Osteocyte (in vitro differentiated cells): ENCODE measurements at regions not wholly inside any gene's neighbourhood (a gene's known extent, or its start where the extent isn't known, plus 50 kb on each side); places are given as distances from the start of the nearest gene placed in this dataset.

Experiments used
- DNase-seq: peaks from one replicate; pipeline ENCODE4 v3.0.0; 2021; ENCODE audit warnings: mixed read lengths; ENCODE audit not compliant: unreplicated experiment; ENCODE audit errors: extremely low spot score
- H3K27ac Mint-ChIP-seq: one replicate; pipeline ENCODE4 v1.8.0; 2021; ENCODE audit warnings: mild to moderate bottlenecking, mixed read lengths; ENCODE audit not compliant: unreplicated experiment
- H3K27me3 Mint-ChIP-seq: one replicate; pipeline ENCODE4 v1.8.0; 2021; ENCODE audit warnings: mixed read lengths; ENCODE audit not compliant: unreplicated experiment
- H3K36me3 Mint-ChIP-seq: one replicate; pipeline ENCODE4 v1.8.0; 2021; ENCODE audit warnings: mixed read lengths; ENCODE audit not compliant: unreplicated experiment
- H3K4me1 Mint-ChIP-seq: one replicate; pipeline ENCODE4 v1.8.0; 2021; ENCODE audit warnings: mixed read lengths; ENCODE audit not compliant: unreplicated experiment
- H3K4me3 Mint-ChIP-seq: one replicate; pipeline ENCODE4 v1.8.0; 2021; ENCODE audit warnings: mild to moderate bottlenecking, moderate library complexity, mixed read lengths; ENCODE audit not compliant: unreplicated experiment
- H3K9me3 Mint-ChIP-seq: one replicate; pipeline ENCODE4 v1.8.0; 2021; ENCODE audit warnings: mixed read lengths; ENCODE audit not compliant: unreplicated experiment
- TF ChIP-seq, protein P1 (sequence below): fragments of 200-600 bp; sonication (generic); IDR thresholded peaks from 2 replicates; pipeline ENCODE4 v1.5.0; 2021; ENCODE audit warnings: antibody characterized with exemption, mild to moderate bottlenecking, moderate library complexity

DNA sequence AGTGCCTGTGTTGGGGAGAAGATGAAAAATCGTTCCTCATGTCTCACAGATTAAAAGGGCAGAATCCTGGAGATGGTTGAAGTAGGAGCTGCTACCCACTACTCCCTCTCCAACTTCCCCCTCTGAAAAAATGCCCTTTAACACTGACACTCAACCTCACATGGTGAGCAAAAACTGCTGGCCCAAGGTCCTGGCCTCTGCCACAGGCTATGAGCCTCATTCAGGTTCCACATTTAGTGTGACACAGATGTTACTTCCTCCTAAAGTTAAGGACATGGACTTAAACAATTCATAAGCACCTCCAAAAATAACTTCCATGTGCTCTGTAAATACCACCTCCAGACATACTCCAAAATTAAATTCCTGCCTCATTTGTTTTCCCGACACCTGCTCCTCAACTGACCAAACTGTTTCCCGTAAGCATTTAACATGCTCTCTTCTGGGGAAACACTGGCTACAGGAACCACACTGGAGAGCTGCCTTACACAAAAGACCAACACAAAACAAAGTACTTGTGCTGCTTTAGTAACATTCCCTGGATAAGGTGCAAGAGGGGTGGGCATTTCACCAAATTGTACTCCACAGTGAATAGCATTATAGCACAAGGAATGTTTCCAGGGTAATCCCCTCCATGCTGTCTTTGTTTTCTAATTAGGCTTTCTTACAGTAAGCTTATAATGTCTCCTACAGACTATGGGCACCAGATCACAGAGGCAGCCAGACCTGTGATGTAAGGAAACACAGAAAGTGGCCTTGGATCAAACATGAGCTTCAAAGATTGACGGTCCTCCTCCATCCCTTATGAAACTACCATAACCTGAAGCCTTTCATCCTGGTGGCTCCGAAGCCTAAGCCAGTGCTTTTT is 57.0 kb downstream of the PHLDA1 start:
- Mint-ChIP-seq H3K27ac (peak overlapping the region; percentile 9), H3K4me3 (no peak overlapping the region), H3K4me1 (peaks cover 50% of the 10 kb centered on the region), H3K9me3 (no peaks in the 10 kb centered on the region), H3K27me3 (no peaks in the 10 kb centered on the region), H3K36me3 (no peaks in the 10 kb centered on the region)
- DNase-seq = no peak
- TF ChIP-seq, protein P1, sequence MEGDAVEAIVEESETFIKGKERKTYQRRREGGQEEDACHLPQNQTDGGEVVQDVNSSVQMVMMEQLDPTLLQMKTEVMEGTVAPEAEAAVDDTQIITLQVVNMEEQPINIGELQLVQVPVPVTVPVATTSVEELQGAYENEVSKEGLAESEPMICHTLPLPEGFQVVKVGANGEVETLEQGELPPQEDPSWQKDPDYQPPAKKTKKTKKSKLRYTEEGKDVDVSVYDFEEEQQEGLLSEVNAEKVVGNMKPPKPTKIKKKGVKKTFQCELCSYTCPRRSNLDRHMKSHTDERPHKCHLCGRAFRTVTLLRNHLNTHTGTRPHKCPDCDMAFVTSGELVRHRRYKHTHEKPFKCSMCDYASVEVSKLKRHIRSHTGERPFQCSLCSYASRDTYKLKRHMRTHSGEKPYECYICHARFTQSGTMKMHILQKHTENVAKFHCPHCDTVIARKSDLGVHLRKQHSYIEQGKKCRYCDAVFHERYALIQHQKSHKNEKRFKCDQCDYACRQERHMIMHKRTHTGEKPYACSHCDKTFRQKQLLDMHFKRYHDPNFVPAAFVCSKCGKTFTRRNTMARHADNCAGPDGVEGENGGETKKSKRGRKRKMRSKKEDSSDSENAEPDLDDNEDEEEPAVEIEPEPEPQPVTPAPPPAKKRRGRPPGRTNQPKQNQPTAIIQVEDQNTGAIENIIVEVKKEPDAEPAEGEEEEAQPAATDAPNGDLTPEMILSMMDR = no peak

DNA sequence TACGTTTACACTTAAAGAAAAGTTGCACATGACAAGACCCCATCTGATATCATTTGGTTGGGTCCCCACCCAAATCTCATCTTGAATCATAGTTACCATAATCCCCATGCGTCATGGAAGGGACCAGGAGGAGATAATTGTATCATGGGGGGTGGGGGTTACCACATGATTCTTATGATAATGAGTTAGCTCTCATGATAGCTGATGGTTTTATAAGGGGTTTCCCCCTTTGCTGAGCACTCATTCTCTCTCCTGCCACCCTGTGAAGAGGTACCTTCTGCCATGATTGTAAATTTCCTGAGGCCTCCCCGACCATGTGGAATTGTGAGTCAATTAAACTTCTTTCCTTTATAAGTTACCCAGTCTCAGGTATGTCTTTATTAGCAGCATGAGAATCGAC is 60.3 kb downstream of the PHLDA1 start:
- TF ChIP-seq, protein P1 = no peak
- DNase-seq = no peak
- no peaks in the 10 kb centered on the region for H3K36me3 Mint-ChIP-seq
- peaks cover 4% of the 10 kb centered on the region for H3K27me3 Mint-ChIP-seq
- no peak overlapping the region for H3K4me3 Mint-ChIP-seq
- peaks cover 18% of the 10 kb centered on the region for H3K4me1 Mint-ChIP-seq
- H3K27ac Mint-ChIP-seq = no peak overlapping the region
- no peaks in the 10 kb centered on the region for H3K9me3 Mint-ChIP-seq

DNA sequence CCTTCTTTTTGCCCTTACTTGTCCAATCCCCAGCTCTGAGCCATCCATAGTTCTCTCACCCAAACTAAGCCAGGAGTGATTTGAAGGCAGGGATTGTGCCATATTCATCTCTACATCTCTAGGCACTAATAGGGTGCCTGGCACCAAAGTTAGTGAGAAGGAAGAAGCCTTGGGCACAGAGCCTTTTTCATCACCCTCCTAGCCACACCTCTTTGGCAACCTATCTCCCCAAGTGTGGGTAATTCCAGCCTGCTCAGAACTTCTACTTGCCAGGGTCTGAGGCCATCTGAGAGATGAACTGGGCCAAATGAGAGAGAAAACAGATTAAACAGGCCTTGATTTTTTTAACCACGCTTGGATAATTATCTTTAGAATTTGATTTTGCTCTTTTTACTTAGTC is 61.3 kb downstream of the PHLDA1 start:
- H3K36me3 Mint-ChIP-seq = no peaks in the 10 kb centered on the region
- TF ChIP-seq, protein P1 = no peak
- H3K9me3 Mint-ChIP-seq = no peaks in the 10 kb centered on the region
- H3K27ac Mint-ChIP-seq = no peak overlapping the region
- no peak overlapping the region for H3K4me3 Mint-ChIP-seq
- DNase-seq = no peak
- peaks cover 4% of the 10 kb centered on the region for H3K27me3 Mint-ChIP-seq
- peaks cover 18% of the 10 kb centered on the region for H3K4me1 Mint-ChIP-seq

DNA sequence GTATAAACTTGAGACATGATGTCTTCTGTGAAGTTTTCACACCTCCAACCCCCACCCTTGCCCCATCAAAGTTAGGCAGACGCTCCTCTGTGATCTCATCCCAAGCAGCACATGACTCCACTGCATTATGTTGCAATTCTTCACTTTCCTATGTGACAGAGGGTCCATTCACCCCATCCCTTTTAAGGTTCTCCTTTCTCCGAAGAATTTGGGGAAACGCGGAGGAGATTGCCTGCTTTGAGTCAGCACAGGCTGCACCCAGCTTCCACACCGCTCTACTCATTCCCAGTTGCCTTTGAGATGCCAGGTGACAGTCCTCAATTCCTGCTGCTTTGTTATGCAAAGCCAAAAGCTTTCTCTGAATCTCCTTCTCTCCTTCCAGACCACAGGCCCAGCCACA is 61.8 kb downstream of the PHLDA1 start:
- no peak for DNase-seq
- H3K36me3 Mint-ChIP-seq = no peaks in the 10 kb centered on the region
- H3K4me3 Mint-ChIP-seq = no peak overlapping the region
- H3K27ac Mint-ChIP-seq = no peak overlapping the region
- TF ChIP-seq, protein P1 = no peak
- H3K4me1 Mint-ChIP-seq = peaks cover 18% of the 10 kb centered on the region
- H3K27me3 Mint-ChIP-seq = peaks cover 4% of the 10 kb centered on the region
- no peaks in the 10 kb centered on the region for H3K9me3 Mint-ChIP-seq

DNA sequence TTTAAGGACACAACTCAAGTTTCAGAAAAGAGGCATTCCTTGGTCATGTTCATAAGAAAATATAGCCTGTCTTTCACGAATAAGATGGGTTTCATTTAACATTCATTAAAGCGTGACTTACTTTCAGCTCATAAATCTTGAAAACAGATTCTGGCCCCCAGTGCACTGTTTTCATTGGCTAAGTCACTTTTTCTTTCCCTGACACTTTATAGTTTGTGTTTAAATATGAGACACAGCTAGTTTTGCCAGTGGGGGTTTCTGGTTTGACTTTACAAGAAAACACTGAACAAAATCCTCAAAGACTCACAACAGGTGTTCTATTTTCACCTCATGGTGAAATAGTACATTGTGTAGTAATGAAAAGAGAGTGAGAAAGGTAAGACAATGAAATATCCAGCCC is 65.9 kb downstream of the PHLDA1 start:
- Mint-ChIP-seq H3K9me3 (no peaks in the 10 kb centered on the region), H3K36me3 (no peaks in the 10 kb centered on the region), H3K4me3 (no peak overlapping the region), H3K4me1 (peaks cover 29% of the 10 kb centered on the region), H3K27ac (no peak overlapping the region), H3K27me3 (peaks cover 4% of the 10 kb centered on the region)
- no peak for DNase-seq
- TF ChIP-seq, protein P1 = no peak
